IPS-20b (cell line): ENCODE measurements at regions not wholly inside any gene's neighbourhood (a gene's known extent, or its start where the extent isn't known, plus 50 kb on each side); places are given as distances from the start of the nearest gene placed in this dataset.

Experiments
- H3K27ac ChIP-seq: one replicate; pipeline ENCODE4 v1.5.1; 2013; ENCODE audit warnings: low read length
- H3K27me3 ChIP-seq: 2 replicates; pipeline ENCODE4 v1.6.1; 2013; ENCODE audit warnings: mild to moderate bottlenecking, low read length, inconsistent platforms; ENCODE audit not compliant: insufficient read depth
- H3K36me3 ChIP-seq: 2 replicates; pipeline ENCODE4 v1.6.1; 2013; ENCODE audit warnings: low read depth, mild to moderate bottlenecking, inconsistent platforms, low read length, moderate library complexity; ENCODE audit not compliant: insufficient read depth
- H3K4me1 ChIP-seq: 2 replicates; pipeline ENCODE4 v1.6.1; 2013; ENCODE audit warnings: mild to moderate bottlenecking, control low read depth, inconsistent platforms, low read length, moderate library complexity; ENCODE audit not compliant: insufficient read depth
- H3K4me3 ChIP-seq: 2 replicates; pipeline ENCODE4 v1.5.1; 2013; ENCODE audit warnings: mild to moderate bottlenecking, low read length, inconsistent platforms
- H3K9ac ChIP-seq: 2 replicates; pipeline ENCODE4 v1.6.1; 2013; ENCODE audit warnings: low read depth, mild to moderate bottlenecking, inconsistent platforms, low read length, moderate library complexity
- H3K9me3 ChIP-seq: 2 replicates; pipeline ENCODE4 v1.6.1; 2013; ENCODE audit warnings: mild to moderate bottlenecking, low read depth, low read length, inconsistent platforms; ENCODE audit not compliant: insufficient read depth

- no peaks in the 10 kb centered on the region for H3K27me3 ChIP-seq
- no peak overlapping the region for H3K4me3 ChIP-seq
- H3K9ac ChIP-seq, result no peak overlapping the region
- H3K27ac ChIP-seq, result no peak overlapping the region
- H3K9me3 ChIP-seq, result peaks cover 5% of the 10 kb centered on the region; the same call in 1 of the 2 replicates
- no peaks in the 10 kb centered on the region; the same call in 1 of the 2 replicates for H3K4me1 ChIP-seq
- no peaks in the 10 kb centered on the region for H3K36me3 ChIP-seq
Measured at GRCh38 chr3:195007151-195007550, 263.8 kb downstream of the XXYLT1 start.

- no peak overlapping the region; the same call in 1 of the 2 replicates for H3K4me3 ChIP-seq
- no peaks in the 10 kb centered on the region for H3K27me3 ChIP-seq
- no peak overlapping the region for H3K27ac ChIP-seq
- no peaks in the 10 kb centered on the region; the same call in 1 of the 2 replicates for H3K4me1 ChIP-seq
- no peak overlapping the region for H3K9ac ChIP-seq
- peaks cover 5% of the 10 kb centered on the region; the same call in 1 of the 2 replicates for H3K9me3 ChIP-seq
- no peaks in the 10 kb centered on the region for H3K36me3 ChIP-seq
Measured at GRCh38 chr3:195007766-195008165, 263.2 kb downstream of the XXYLT1 start.

- peaks cover 5% of the 10 kb centered on the region; the same call in 1 of the 2 replicates for H3K9me3 ChIP-seq
- no peak overlapping the region for H3K27ac ChIP-seq
- no peaks in the 10 kb centered on the region for H3K27me3 ChIP-seq
- H3K4me3 ChIP-seq, result no peak overlapping the region
- H3K9ac ChIP-seq, result no peak overlapping the region
- no peaks in the 10 kb centered on the region; the same call in 1 of the 2 replicates for H3K4me1 ChIP-seq
- H3K36me3 ChIP-seq, result no peaks in the 10 kb centered on the region
Measured at GRCh38 chr3:195008816-195009215, 262.1 kb downstream of the XXYLT1 start.

GRCh38 chr3:195009616-195010015 is 261.3 kb downstream of the XXYLT1 start:
- Histone ChIP-seq H3K9ac (no peak overlapping the region), H3K4me1 (no peaks in the 10 kb centered on the region; the same call in 1 of the 2 replicates), H3K27me3 (no peaks in the 10 kb centered on the region), H3K4me3 (no peak overlapping the region), H3K9me3 (peaks cover 5% of the 10 kb centered on the region; the same call in 1 of the 2 replicates), H3K27ac (no peak overlapping the region), H3K36me3 (no peaks in the 10 kb centered on the region)

- H3K9ac ChIP-seq, result no peak overlapping the region
- H3K27ac ChIP-seq, result no peak overlapping the region
- H3K4me1 ChIP-seq, result no peaks in the 10 kb centered on the region; the same call in 1 of the 2 replicates
- no peaks in the 10 kb centered on the region for H3K27me3 ChIP-seq
- H3K9me3 ChIP-seq, result peaks cover 5% of the 10 kb centered on the region; the same call in 1 of the 2 replicates
- no peaks in the 10 kb centered on the region for H3K36me3 ChIP-seq
- H3K4me3 ChIP-seq, result no peak overlapping the region
Measured at GRCh38 chr3:195010551-195011100, 260.3 kb downstream of the XXYLT1 start.

GRCh38 chr3:195011231-195011834 is 259.6 kb downstream of the XXYLT1 start:
- H3K9me3 ChIP-seq, result peaks cover 5% of the 10 kb centered on the region; the same call in 1 of the 2 replicates
- no peak overlapping the region for H3K27ac ChIP-seq
- H3K4me3 ChIP-seq, result no peak overlapping the region
- H3K9ac ChIP-seq, result no peak overlapping the region
- H3K36me3 ChIP-seq, result no peaks in the 10 kb centered on the region
- H3K4me1 ChIP-seq, result no peaks in the 10 kb centered on the region; the same call in 1 of the 2 replicates
- H3K27me3 ChIP-seq, result no peaks in the 10 kb centered on the region

- Histone ChIP-seq H3K4me1 (no peaks in the 10 kb centered on the region; the same call in 1 of the 2 replicates), H3K27ac (no peak overlapping the region), H3K9ac (no peak overlapping the region), H3K9me3 (peaks cover 5% of the 10 kb centered on the region; the same call in 1 of the 2 replicates), H3K36me3 (no peaks in the 10 kb centered on the region), H3K27me3 (no peaks in the 10 kb centered on the region), H3K4me3 (no peak overlapping the region)
Measured at GRCh38 chr3:195012100-195012499, 258.9 kb downstream of the XXYLT1 start.

- Histone ChIP-seq H3K4me1 (no peaks in the 10 kb centered on the region; the same call in 1 of the 2 replicates), H3K27me3 (no peaks in the 10 kb centered on the region)
Measured at GRCh38 chr3:195012571-195012970, 258.4 kb downstream of the XXYLT1 start.

GRCh38 chr3:195013411-195014361 is 257.3 kb downstream of the XXYLT1 start:
- Histone ChIP-seq H3K4me3 (no peak overlapping the region), H3K4me1 (no peaks in the 10 kb centered on the region; the same call in 1 of the 2 replicates), H3K27ac (no peak overlapping the region)

More at GRCh38 chr3:195012571-195012970, 258.4 kb downstream of the XXYLT1 start:
- Histone ChIP-seq H3K4me3 (no peak overlapping the region), H3K27ac (no peak overlapping the region), H3K9ac (no peak overlapping the region), H3K9me3 (peaks cover 5% of the 10 kb centered on the region; the same call in 1 of the 2 replicates), H3K36me3 (no peaks in the 10 kb centered on the region)

GRCh38 chr3:195015021-195015420 is 255.9 kb downstream of the XXYLT1 start:
- no peak overlapping the region for H3K27ac ChIP-seq
- no peak overlapping the region for H3K9ac ChIP-seq
- no peaks in the 10 kb centered on the region for H3K36me3 ChIP-seq
- H3K4me3 ChIP-seq, result no peak overlapping the region
- no peaks in the 10 kb centered on the region for H3K27me3 ChIP-seq
- H3K9me3 ChIP-seq, result no peaks in the 10 kb centered on the region
- H3K4me1 ChIP-seq, result no peaks in the 10 kb centered on the region; the same call in 1 of the 2 replicates

More at GRCh38 chr3:195013411-195014361, 257.3 kb downstream of the XXYLT1 start:
- Histone ChIP-seq H3K9ac (no peak overlapping the region), H3K36me3 (no peaks in the 10 kb centered on the region), H3K9me3 (peaks cover 5% of the 10 kb centered on the region; the same call in 1 of the 2 replicates), H3K27me3 (no peaks in the 10 kb centered on the region)

GRCh38 chr3:195017151-195017550 is 253.8 kb downstream of the XXYLT1 start:
- H3K36me3 ChIP-seq, result no peaks in the 10 kb centered on the region
- no peaks in the 10 kb centered on the region for H3K27me3 ChIP-seq
- no peaks in the 10 kb centered on the region for H3K4me1 ChIP-seq
- H3K9me3 ChIP-seq, result no peaks in the 10 kb centered on the region
- no peak overlapping the region for H3K27ac ChIP-seq
- no peak overlapping the region for H3K9ac ChIP-seq
- no peak overlapping the region for H3K4me3 ChIP-seq
